MM.1S (cell line): ENCODE measurements at regions not wholly inside any gene's neighbourhood (a gene's known extent, or its start where the extent isn't known, plus 50 kb on each side); places are given as distances from the start of the nearest gene placed in this dataset.

ENCODE experiments used
- DNase-seq: peaks from one replicate; pipeline ENCODE4 v3.0.0-alpha.2; 2015
- H2AFZ ChIP-seq: fragments of 300-600 bp; sonication (generic); 2 replicates; pipeline ENCODE4 v1.6.0; 2016; ENCODE audit warnings: antibody characterized with exemption, low read length
- H3F3A ChIP-seq: fragments of 300-600 bp; sonication (generic); 2 replicates; pipeline ENCODE4 v1.6.1; 2016; ENCODE audit warnings: mild to moderate bottlenecking, antibody characterized with exemption, low read length, moderate library complexity, mixed read lengths; ENCODE audit not compliant: insufficient read depth
- H3K27ac ChIP-seq: fragments of 300-600 bp; sonication (generic); 2 replicates; pipeline ENCODE4 v1.5.1; 2016; ENCODE audit warnings: mild to moderate bottlenecking, low read length
- H3K27me3 ChIP-seq: fragments of 300-600 bp; sonication (generic); replicated peaks from 2 replicates; pipeline ENCODE4 v1.6.0; 2016; ENCODE audit warnings: low read length; ENCODE audit not compliant: insufficient read depth
- H3K36me3 ChIP-seq: fragments of 300-600 bp; sonication (generic); replicated peaks from 2 replicates; pipeline ENCODE4 v1.6.1; 2016; ENCODE audit warnings: mild to moderate bottlenecking, low read length, mixed read lengths; ENCODE audit not compliant: insufficient read depth
- H3K4me1 ChIP-seq: fragments of 300-600 bp; sonication (generic); 2 replicates; pipeline ENCODE4 v1.6.1; 2016; ENCODE audit warnings: low read length, mixed read lengths
- H3K4me2 ChIP-seq: fragments of 300-600 bp; sonication (generic); 2 replicates; pipeline ENCODE4 v1.6.0; 2016; ENCODE audit warnings: low read depth, low read length
- H3K4me3 ChIP-seq: fragments of 300-600 bp; sonication (generic); 2 replicates; pipeline ENCODE4 v1.5.1; 2016; ENCODE audit warnings: low read length, mixed read lengths
- H3K79me2 ChIP-seq: fragments of 300-600 bp; sonication (generic); 2 replicates; pipeline ENCODE4 v1.6.1; 2016; ENCODE audit warnings: mixed run types, low read length, mixed read lengths
- H3K9ac ChIP-seq: fragments of 300-600 bp; sonication (generic); 2 replicates; pipeline ENCODE4 v1.6.1; 2016; ENCODE audit warnings: low read length, mixed read lengths
- H3K9me2 ChIP-seq: fragments of 300-600 bp; sonication (generic); replicated peaks from 2 replicates; pipeline ENCODE4 v1.6.1; 2016; ENCODE audit warnings: mild to moderate bottlenecking, low read length, mixed read lengths; ENCODE audit not compliant: insufficient read depth
- H3K9me3 ChIP-seq: fragments of 300-600 bp; sonication (generic); replicated peaks from 2 replicates; pipeline ENCODE4 v1.6.1; 2016; ENCODE audit warnings: mild to moderate bottlenecking, low read length, mixed read lengths; ENCODE audit not compliant: insufficient read depth
- H4K20me1 ChIP-seq: fragments of 300-600 bp; sonication (generic); 2 replicates; pipeline ENCODE4 v1.6.1; 2016; ENCODE audit warnings: mild to moderate bottlenecking, low read length, moderate library complexity, mixed read lengths; ENCODE audit not compliant: insufficient read depth
- CTCF ChIP-seq: fragments of 300-600 bp; sonication (generic); IDR thresholded peaks from 2 replicates; pipeline ENCODE4 v1.5.1; 2016; ENCODE audit warnings: antibody characterized with exemption, low read length, mixed read lengths
- EZH2 ChIP-seq: fragments of 300-600 bp; sonication (generic); optimal IDR thresholded peaks from 2 replicates; pipeline ENCODE3; 2017; ENCODE audit warnings: low read depth, mild to moderate bottlenecking, antibody characterized with exemption, low read length, mixed read lengths
- EZH2phosphoT487 ChIP-seq: fragments of 300-600 bp; sonication (generic); IDR thresholded peaks from 2 replicates; pipeline ENCODE4 v1.6.1; 2018; ENCODE audit warnings: antibody characterized with exemption, low read length

GRCh38 chr9:23309800-23310199, 516.2 kb downstream of the ELAVL2 start:
- TF ChIP-seq EZH2: no peak
- TF ChIP-seq CTCF: no peak
- no peak for TF ChIP-seq EZH2phosphoT487

GRCh38 chr9:23314247-23314646, 511.8 kb downstream of the ELAVL2 start:
- no peaks in the 10 kb centered on the region for H4K20me1 ChIP-seq
- H3K4me2 ChIP-seq: no peak overlapping the region
- no peak for DNase-seq
- no peaks in the 10 kb centered on the region for H3K9me3 ChIP-seq
- no peak overlapping the region for H3K27ac ChIP-seq
- no peaks in the 10 kb centered on the region for H3F3A ChIP-seq
- no peak overlapping the region for H2AFZ ChIP-seq
- no peaks in the 10 kb centered on the region for H3K36me3 ChIP-seq
- H3K9me2 ChIP-seq: no peaks in the 10 kb centered on the region
- no peak overlapping the region for H3K4me3 ChIP-seq
- no peaks in the 10 kb centered on the region for H3K4me1 ChIP-seq
- H3K79me2 ChIP-seq: no peaks in the 10 kb centered on the region
- H3K9ac ChIP-seq: no peak overlapping the region
- H3K27me3 ChIP-seq: no peaks in the 10 kb centered on the region
- TF ChIP-seq EZH2phosphoT487: no peak
- TF ChIP-seq CTCF: no peak
- no peak for TF ChIP-seq EZH2

More at GRCh38 chr9:23309800-23310199, 516.2 kb downstream of the ELAVL2 start:
- H3K27ac ChIP-seq: no peak overlapping the region
- H4K20me1 ChIP-seq: no peaks in the 10 kb centered on the region
- H3K4me1 ChIP-seq: no peaks in the 10 kb centered on the region
- no peaks in the 10 kb centered on the region for H3K27me3 ChIP-seq
- H3K36me3 ChIP-seq: no peaks in the 10 kb centered on the region
- no peak for DNase-seq
- no peaks in the 10 kb centered on the region for H3F3A ChIP-seq
- H2AFZ ChIP-seq: no peak overlapping the region
- H3K79me2 ChIP-seq: no peaks in the 10 kb centered on the region
- no peak overlapping the region for H3K9ac ChIP-seq
- no peak overlapping the region for H3K4me2 ChIP-seq
- H3K9me3 ChIP-seq: no peaks in the 10 kb centered on the region
- H3K9me2 ChIP-seq: no peaks in the 10 kb centered on the region
- H3K4me3 ChIP-seq: no peak overlapping the region

GRCh38 chr9:23319092-23319491, 506.9 kb downstream of the ELAVL2 start:
- Histone ChIP-seq H3K36me3 (no peaks in the 10 kb centered on the region), H3K79me2 (no peaks in the 10 kb centered on the region), H3K4me3 (no peak overlapping the region), H3K4me1 (no peaks in the 10 kb centered on the region), H3K9me2 (no peaks in the 10 kb centered on the region), H3K9ac (no peak overlapping the region), H3K4me2 (no peak overlapping the region), H3K9me3 (no peaks in the 10 kb centered on the region), H3F3A (no peaks in the 10 kb centered on the region), H3K27me3 (no peaks in the 10 kb centered on the region), H3K27ac (no peak overlapping the region), H4K20me1 (no peaks in the 10 kb centered on the region), H2AFZ (no peak overlapping the region)
- TF ChIP-seq EZH2: no peak
- no peak for TF ChIP-seq CTCF
- TF ChIP-seq EZH2phosphoT487: no peak
- DNase-seq: no peak

GRCh38 chr9:23321049-23321448, 505.0 kb downstream of the ELAVL2 start:
- H3K36me3 ChIP-seq: no peaks in the 10 kb centered on the region
- H3K27me3 ChIP-seq: no peaks in the 10 kb centered on the region
- TF ChIP-seq EZH2phosphoT487: no peak
- no peak for TF ChIP-seq EZH2
- TF ChIP-seq CTCF: no peak
- H3F3A ChIP-seq: no peaks in the 10 kb centered on the region
- H3K4me2 ChIP-seq: no peak overlapping the region
- H3K9me2 ChIP-seq: no peaks in the 10 kb centered on the region
- H3K9ac ChIP-seq: no peak overlapping the region
- no peak overlapping the region for H3K4me3 ChIP-seq
- H3K4me1 ChIP-seq: no peaks in the 10 kb centered on the region
- no peaks in the 10 kb centered on the region for H3K79me2 ChIP-seq
- no peak overlapping the region for H3K27ac ChIP-seq
- no peak overlapping the region for H2AFZ ChIP-seq
- no peaks in the 10 kb centered on the region for H4K20me1 ChIP-seq
- H3K9me3 ChIP-seq: no peaks in the 10 kb centered on the region
- DNase-seq: no peak
